ENCODE measurements at regions not wholly inside any gene's neighbourhood (a gene's known extent, or its start where the extent isn't known, plus 50 kb on each side); places are given as distances from the start of the nearest gene placed in this dataset.

GRCh38 chr21:27196651-27197050, 229.8 kb upstream of the ADAMTS5 start:
- TF ChIP-seq CTCF (IDR thresholded peaks at IDR 0.05), result no peak
- TF ChIP-seq POLR2A (IDR thresholded peaks at IDR 0.05), result no peak
